GM12865 (cell line): ENCODE measurements at regions not wholly inside any gene's neighbourhood (a gene's known extent, or its start where the extent isn't known, plus 50 kb on each side); places are given as distances from the start of the nearest gene placed in this dataset.
A peak's percentile ranks its signal among the peaks of the same experiment; 100 is the strongest.

ENCODE experiments used
- DNase-seq: peaks from one replicate; pipeline ENCODE4 v3.0.0; 2010; ENCODE audit warnings: low read depth
- H3K4me3 ChIP-seq: 2 replicates; pipeline ENCODE4 v1.5.1; 2011; ENCODE audit warnings: mild to moderate bottlenecking, low read depth, low read length, control low read depth
- TF ChIP-seq, protein P1 (sequence below): IDR thresholded peaks from 2 replicates; pipeline ENCODE4 v1.5.1; 2011; ENCODE audit warnings: low read length, control low read depth, low read depth, inconsistent platforms; ENCODE audit not compliant: insufficient read depth; ENCODE audit errors: missing control alignments

DNA sequence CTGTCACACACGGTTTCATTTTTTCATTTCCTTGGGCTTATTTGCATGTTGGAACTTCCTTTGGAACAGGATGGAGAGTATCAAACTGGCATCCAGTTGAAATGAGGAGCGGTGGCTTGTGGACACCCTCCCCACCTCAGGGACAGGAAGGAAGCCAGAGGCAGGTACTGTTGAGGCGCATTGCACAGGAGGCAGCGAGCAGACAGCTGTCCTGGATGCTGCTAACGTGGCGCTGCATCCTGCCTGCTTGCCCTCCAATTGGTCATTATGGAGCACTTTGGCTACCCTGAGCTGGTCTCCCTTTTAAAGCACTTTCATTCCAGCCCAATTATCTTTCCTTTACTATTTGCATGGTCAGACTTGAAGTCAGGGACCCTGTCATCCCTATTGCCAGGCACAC is 80.7 kb upstream of the ITGA4 start:
- H3K4me3 ChIP-seq, result peak overlapping the region; percentile 15; the same call in 1 of the 2 replicates
- peak; percentile 43 for DNase-seq
- TF ChIP-seq, protein P1, sequence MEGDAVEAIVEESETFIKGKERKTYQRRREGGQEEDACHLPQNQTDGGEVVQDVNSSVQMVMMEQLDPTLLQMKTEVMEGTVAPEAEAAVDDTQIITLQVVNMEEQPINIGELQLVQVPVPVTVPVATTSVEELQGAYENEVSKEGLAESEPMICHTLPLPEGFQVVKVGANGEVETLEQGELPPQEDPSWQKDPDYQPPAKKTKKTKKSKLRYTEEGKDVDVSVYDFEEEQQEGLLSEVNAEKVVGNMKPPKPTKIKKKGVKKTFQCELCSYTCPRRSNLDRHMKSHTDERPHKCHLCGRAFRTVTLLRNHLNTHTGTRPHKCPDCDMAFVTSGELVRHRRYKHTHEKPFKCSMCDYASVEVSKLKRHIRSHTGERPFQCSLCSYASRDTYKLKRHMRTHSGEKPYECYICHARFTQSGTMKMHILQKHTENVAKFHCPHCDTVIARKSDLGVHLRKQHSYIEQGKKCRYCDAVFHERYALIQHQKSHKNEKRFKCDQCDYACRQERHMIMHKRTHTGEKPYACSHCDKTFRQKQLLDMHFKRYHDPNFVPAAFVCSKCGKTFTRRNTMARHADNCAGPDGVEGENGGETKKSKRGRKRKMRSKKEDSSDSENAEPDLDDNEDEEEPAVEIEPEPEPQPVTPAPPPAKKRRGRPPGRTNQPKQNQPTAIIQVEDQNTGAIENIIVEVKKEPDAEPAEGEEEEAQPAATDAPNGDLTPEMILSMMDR, result no peak

DNA sequence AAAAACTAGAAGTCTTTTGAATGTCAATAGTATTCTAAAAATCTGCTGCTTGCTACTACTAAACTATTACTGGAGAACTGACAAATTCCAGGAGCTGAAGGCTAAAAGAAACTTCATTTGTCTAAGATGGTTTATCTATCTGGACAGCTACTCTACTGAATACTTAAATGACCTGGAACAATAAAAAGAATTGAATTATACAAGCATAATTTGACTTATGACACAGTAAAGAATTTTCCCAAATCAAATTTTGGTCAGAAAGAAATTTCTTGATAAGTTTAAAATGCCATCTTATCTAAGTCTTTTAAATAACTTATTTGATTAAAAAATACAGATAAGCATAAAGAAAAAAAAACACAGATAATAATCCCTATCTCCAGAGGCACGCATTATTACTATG is 80.2 kb upstream of the ITGA4 start:
- H3K4me3 ChIP-seq, result no peak overlapping the region
- no peak for DNase-seq
- TF ChIP-seq, protein P1, result no peak

DNA sequence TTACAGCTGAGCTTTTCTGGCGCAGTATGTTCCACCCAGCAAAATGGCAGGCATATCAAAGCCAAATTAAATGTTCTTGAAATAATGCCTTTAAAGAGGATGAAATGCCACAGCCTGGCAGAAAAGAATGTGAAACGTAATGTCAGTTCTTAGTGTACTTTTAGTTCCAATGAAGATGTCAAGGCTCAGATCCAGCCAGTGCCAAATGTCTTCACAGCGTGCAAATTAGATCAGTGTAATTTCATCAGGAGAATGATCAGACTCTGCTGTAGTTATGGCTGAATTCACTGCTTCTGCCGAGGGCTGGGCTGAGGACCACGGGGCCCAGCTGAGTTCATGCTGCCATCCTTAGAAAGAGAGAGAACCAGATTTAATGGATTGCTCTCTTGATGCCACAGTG is 78.7 kb upstream of the ITGA4 start:
- no peak overlapping the region for H3K4me3 ChIP-seq
- TF ChIP-seq, protein P1, result no peak
- DNase-seq, result no peak

DNA sequence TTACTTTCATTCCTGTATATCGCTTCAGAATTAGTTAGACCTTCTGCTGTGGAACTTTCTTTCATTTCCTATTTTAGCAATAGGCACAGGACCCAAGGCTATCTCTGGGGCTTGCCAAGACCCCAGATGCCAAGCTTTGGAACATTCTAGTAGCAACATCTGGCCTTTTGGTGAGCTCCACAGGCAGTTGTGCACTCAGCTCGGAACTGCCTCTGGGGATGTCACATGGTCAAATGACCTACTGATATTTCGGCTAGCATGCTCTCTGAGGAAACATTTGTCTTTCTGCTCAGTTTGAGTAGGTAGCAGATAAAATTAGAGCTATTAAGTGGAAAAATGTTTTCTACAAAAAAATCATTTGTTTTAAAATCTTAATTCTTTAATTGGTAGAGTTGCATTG is 76.6 kb upstream of the ITGA4 start:
- TF ChIP-seq, protein P1, result no peak
- no peak overlapping the region for H3K4me3 ChIP-seq
- DNase-seq, result no peak

DNA sequence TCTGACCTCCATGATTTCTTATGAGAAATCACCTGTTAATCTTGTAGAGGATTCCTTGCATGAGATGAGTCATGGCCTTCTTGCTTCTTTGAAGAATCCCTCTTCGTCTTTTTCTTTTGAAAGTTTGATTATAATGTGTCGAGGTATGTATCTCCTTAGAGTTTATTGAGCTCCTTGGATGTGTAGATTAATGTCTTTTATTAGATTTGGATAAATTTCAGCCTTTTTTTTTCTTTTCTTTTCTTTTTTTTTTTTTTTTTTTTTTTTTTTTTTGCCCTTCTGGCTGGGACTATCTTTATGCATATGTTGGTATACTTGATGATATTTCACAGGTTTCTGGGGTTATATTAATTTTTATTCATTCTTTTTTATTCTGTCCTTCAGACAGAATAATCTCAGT is 72.3 kb upstream of the ITGA4 start:
- H3K4me3 ChIP-seq, result no peak overlapping the region
- TF ChIP-seq, protein P1, result no peak

DNA sequence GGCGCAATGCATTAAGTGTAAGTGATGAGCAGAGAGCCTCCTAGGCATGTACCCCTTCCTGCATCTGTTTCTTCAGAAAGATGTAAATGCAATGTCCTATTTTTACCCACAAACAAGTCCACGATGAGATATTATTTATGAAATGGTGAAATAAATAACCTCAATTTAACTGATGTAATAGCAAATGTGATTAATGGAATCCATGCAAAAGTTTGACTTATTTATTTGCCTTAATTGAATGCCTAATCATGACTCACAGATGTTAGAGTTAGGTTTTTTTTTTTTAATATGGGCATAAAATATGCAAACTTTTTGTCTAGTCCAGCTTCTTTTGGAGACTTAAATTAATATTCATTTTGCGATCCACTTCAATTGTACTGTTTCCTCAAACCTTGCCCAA is 67.7 kb upstream of the ITGA4 start:
- TF ChIP-seq, protein P1, result no peak

More for the DNA sequence above, 72.3 kb upstream of the ITGA4 start:
- DNase-seq, result no peak

DNA sequence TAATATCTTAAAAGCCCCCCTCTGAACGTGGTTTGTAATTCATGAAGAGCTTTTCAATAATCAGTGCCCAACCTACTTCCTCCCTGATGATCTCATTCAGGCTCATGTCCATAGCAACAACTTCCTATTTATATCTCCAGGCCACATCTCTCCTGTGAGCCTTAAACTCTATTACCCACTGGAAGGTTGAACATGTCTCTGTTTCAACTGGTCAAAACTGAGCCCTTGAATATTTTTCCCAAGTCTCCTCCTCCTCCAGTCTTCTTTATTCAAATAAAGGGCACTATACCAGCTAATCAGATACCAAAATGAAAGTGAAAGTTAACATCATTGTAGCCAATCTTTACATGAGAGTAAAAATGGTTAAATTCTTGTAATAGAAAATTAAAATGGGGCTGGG is 63.7 kb upstream of the ITGA4 start:
- no peak overlapping the region for H3K4me3 ChIP-seq
- TF ChIP-seq, protein P1, result no peak
- peak; percentile 38 for DNase-seq

More for the DNA sequence above, 67.7 kb upstream of the ITGA4 start:
- no peak overlapping the region for H3K4me3 ChIP-seq
- no peak for DNase-seq
